Left lung (tissue), 4 donors: ENCODE measurements at regions not wholly inside any gene's neighbourhood (a gene's known extent, or its start where the extent isn't known, plus 50 kb on each side); places are given as distances from the start of the nearest gene placed in this dataset.

ENCODE experiments used
- ATAC-seq: fragments of 200-7000 bp; cut with Tn5 transposase; one replicate; pipeline ENCODE4 v1.9.1; 2020; ENCODE audit warnings: moderate library complexity
- DNase-seq, 4 donors: peaks; one replicate each; pipeline ENCODE4 v3.0.0-alpha.2; 2013 to 2020
- H3K27ac ChIP-seq, 2 donors: fragments of 200-600 bp; sonication (generic) in 1 of 2; one replicate each; pipeline versions ENCODE4 v1.5.0 to v1.8.0; 2020 to 2021
- H3K27me3 ChIP-seq, 2 donors: fragments of 200-600 bp; sonication (generic) in 1 of 2; one replicate each; pipeline versions ENCODE4 v1.5.0 to v1.8.0; 2020 to 2021
- H3K36me3 ChIP-seq, 2 donors: fragments of 200-600 bp; sonication (generic) in 1 of 2; one replicate each; pipeline versions ENCODE4 v1.5.0 to v1.8.0; 2020 to 2021
- H3K4me1 ChIP-seq, 2 donors: fragments of 200-600 bp; one replicate each; pipeline ENCODE4 v1.8.0; 2021
- H3K4me3 ChIP-seq, 2 donors: fragments of 200-600 bp; sonication (generic) in 1 of 2; one replicate each; pipeline versions ENCODE4 v1.5.0 to v1.8.0; 2020 to 2021; ENCODE audit warnings: mild to moderate bottlenecking in 1 of 2
- H3K9me3 ChIP-seq, 2 donors: fragments of 200-600 bp; sonication (generic) in 1 of 2; one replicate each; pipeline versions ENCODE4 v1.5.0 to v1.8.0; 2020 to 2021
- CTCF ChIP-seq, 2 donors: fragments of 200-600 bp; sonication (generic) in 1 of 2; IDR thresholded peaks; one replicate each; pipeline versions ENCODE4 v1.5.0 to v1.8.0; 2021; ENCODE audit warnings: antibody characterized with exemption in 2 of 2
- intact Hi-C, 2 donors: fragments of 100-400 bp; cut with DNase I; formaldehyde crosslinking; loops; one replicate each; pipeline versions ENCODE4 v1.11.2 to v1.14.2; 2022
- donor health status: DM: no; HTN: yes; CAD: no.
- donor health status: DM: no; HTN: no; CAD: no.

DNA sequence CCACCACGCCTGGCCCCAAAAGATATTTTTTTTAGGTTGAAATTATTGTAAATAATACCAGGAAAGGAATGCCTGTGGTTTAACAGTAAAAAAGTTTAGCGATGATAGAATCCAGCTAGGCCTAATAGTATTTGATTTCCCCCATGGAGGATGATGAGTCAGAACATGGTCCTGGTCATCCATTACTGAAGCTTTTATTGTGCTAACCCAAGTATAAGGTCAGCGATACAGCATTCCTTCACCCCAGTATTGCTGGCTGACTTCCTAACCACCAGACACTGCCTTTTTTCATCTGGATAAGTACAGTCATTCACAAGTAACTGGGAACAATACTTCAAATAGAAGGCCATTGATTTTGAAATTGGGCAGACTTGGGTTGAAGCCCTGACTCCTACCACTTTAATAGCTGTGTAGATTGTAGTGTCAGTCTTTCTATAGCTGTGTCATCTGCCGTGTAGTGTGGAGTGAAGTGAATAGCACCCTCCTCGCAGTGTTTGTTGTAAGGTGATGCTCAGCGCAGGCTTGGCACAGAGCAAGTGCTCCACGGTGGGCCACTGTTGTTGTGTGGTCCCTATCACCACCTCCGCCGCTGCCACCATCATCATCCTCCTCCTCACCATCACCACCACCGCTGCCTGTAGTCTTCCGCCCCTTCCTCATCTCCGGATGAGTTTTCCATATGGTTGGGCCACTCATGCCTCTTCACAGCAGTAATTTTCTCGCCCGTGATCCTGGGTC, 436.0 kb upstream of the TPM1 start:
- no peaks in the 10 kb centered on the region for H3K4me1 ChIP-seq
- no peaks in the 10 kb centered on the region for H3K36me3 ChIP-seq
- no peak for DNase-seq
- no peak overlapping the region for H3K4me3 ChIP-seq
- no peak for TF ChIP-seq CTCF (IDR thresholded peaks at IDR 0.05)
- intact Hi-C loops: no loop called here
- peak; percentile 71 for ATAC-seq
- no peak overlapping the region for H3K27ac ChIP-seq
- H3K9me3 ChIP-seq: no peaks in the 10 kb centered on the region
- no peaks in the 10 kb centered on the region for H3K27me3 ChIP-seq

DNA sequence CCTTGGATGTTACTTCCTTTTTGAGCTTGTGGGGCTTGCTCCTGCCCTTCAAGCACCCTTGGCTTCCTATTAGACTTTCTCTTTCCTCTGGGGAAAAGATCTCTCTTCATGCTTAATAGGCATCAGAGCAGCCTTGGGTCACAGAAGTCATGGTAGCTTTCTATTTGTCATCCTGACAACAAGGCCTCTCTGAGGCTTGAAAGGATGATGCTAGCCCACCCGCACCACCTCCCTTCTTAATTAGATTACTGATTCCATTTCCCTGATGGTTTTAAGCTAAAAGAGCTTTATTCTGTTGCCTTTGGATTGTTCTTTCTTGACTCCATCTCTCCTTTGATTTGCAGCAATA, 435.5 kb upstream of the TPM1 start:
- H3K9me3 ChIP-seq: no peaks in the 10 kb centered on the region
- H3K27me3 ChIP-seq: no peaks in the 10 kb centered on the region
- intact Hi-C loops: no loop called here
- no peak overlapping the region for H3K27ac ChIP-seq
- TF ChIP-seq CTCF (IDR thresholded peaks at IDR 0.05): no peak
- H3K4me1 ChIP-seq: no peaks in the 10 kb centered on the region
- ATAC-seq (no peak), DNase-seq (no peak)
- no peak overlapping the region for H3K4me3 ChIP-seq
- H3K36me3 ChIP-seq: no peaks in the 10 kb centered on the region

DNA sequence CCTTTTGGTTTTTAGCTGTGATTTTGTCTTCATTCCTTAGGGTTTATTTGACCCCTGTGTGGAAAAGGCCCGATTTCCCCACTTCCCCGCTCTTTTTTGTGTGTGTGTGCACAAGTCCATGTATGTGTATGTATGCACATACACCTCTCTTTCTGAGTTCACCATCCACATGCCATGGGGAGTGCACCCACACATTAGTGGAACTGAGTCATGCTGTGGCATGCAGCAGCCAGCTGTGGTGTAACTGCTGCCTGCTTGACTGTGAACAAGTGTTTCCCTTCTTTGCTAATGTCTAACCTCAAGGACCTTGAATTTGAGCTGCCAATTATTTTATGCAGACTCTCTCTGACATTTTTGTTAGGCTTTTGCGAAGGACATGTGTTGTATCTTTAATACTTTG, 434.9 kb upstream of the TPM1 start:
- ATAC-seq (peak; percentile 57), DNase-seq (no peak)
- no peak overlapping the region for H3K4me3 ChIP-seq
- TF ChIP-seq CTCF (IDR thresholded peaks at IDR 0.05): no peak
- H3K4me1 ChIP-seq: no peaks in the 10 kb centered on the region
- intact Hi-C loops: no loop called here
- no peaks in the 10 kb centered on the region for H3K9me3 ChIP-seq
- no peak overlapping the region for H3K27ac ChIP-seq
- no peaks in the 10 kb centered on the region for H3K36me3 ChIP-seq
- no peaks in the 10 kb centered on the region for H3K27me3 ChIP-seq

- H3K4me1 ChIP-seq: no peaks in the 10 kb centered on the region
- intact Hi-C loops: no loop called here
- H3K27me3 ChIP-seq: no peaks in the 10 kb centered on the region
- no peaks in the 10 kb centered on the region for H3K36me3 ChIP-seq
- no peak overlapping the region for H3K4me3 ChIP-seq
- ATAC-seq (no peak), DNase-seq (no peak)
- TF ChIP-seq CTCF (IDR thresholded peaks at IDR 0.05): no peak
- no peaks in the 10 kb centered on the region for H3K9me3 ChIP-seq
- H3K27ac ChIP-seq: no peak overlapping the region
These were observed 434.2 kb upstream of the TPM1 start for GRCh38 chr15:62608369-62608768.

GRCh38 chr15:62610265-62610869, 432.2 kb upstream of the TPM1 start:
- Histone ChIP-seq H3K27ac (no peak overlapping the region), H3K9me3 (no peaks in the 10 kb centered on the region), H3K4me1 (no peaks in the 10 kb centered on the region), H3K36me3 (no peaks in the 10 kb centered on the region), H3K4me3 (no peak overlapping the region), H3K27me3 (no peaks in the 10 kb centered on the region)
- intact Hi-C loops: no loop called here
- ATAC-seq (no peak), DNase-seq (no peak)
- TF ChIP-seq CTCF (IDR thresholded peaks at IDR 0.05): no peak
